Nephron (organoid): ENCODE measurements at regions not wholly inside any gene's neighbourhood (a gene's known extent, or its start where the extent isn't known, plus 50 kb on each side); places are given as distances from the start of the nearest gene placed in this dataset.

Experiments used
- H3K27ac Mint-ChIP-seq, 3 experiments: 2 replicates each; pipeline ENCODE4 v1.8.0; 2020; ENCODE audit warnings: mixed read lengths in 3 of 3, mild to moderate bottlenecking in 2 of 3, moderate library complexity in 1 of 3
- H3K27me3 Mint-ChIP-seq: 2 replicates; pipeline ENCODE4 v1.8.0; 2021; ENCODE audit warnings: low read depth, mild to moderate bottlenecking, moderate library complexity, mixed read lengths
- H3K36me3 Mint-ChIP-seq: 2 replicates; pipeline ENCODE4 v1.8.0; 2020; ENCODE audit warnings: low read depth, mixed read lengths
- H3K4me1 Mint-ChIP-seq: 2 replicates; pipeline ENCODE4 v1.8.0; 2020; ENCODE audit warnings: mixed read lengths
- H3K4me3 Mint-ChIP-seq, 3 experiments: 2 replicates each; pipeline ENCODE4 v1.8.0; 2020; ENCODE audit warnings: mild to moderate bottlenecking in 3 of 3, mixed read lengths in 3 of 3, moderate library complexity in 2 of 3
- H3K9me3 Mint-ChIP-seq: 2 replicates; pipeline ENCODE4 v1.8.0; 2020; ENCODE audit warnings: mixed read lengths
- TF ChIP-seq, protein P1 (sequence below), 3 experiments: fragments of 200-600 bp; sonication (generic); IDR thresholded peaks; one replicate each; pipeline ENCODE4 v1.5.0; 2021; ENCODE audit warnings: antibody characterized with exemption in 3 of 3; ENCODE audit not compliant: unreplicated experiment in 3 of 3

- Mint-ChIP-seq H3K27ac (no peak overlapping the region), H3K36me3 (no peaks in the 10 kb centered on the region), H3K4me1 (no peaks in the 10 kb centered on the region), H3K27me3 (no peaks in the 10 kb centered on the region), H3K9me3 (peaks cover 2% of the 10 kb centered on the region), H3K4me3 (no peak overlapping the region)
- TF ChIP-seq, protein P1, sequence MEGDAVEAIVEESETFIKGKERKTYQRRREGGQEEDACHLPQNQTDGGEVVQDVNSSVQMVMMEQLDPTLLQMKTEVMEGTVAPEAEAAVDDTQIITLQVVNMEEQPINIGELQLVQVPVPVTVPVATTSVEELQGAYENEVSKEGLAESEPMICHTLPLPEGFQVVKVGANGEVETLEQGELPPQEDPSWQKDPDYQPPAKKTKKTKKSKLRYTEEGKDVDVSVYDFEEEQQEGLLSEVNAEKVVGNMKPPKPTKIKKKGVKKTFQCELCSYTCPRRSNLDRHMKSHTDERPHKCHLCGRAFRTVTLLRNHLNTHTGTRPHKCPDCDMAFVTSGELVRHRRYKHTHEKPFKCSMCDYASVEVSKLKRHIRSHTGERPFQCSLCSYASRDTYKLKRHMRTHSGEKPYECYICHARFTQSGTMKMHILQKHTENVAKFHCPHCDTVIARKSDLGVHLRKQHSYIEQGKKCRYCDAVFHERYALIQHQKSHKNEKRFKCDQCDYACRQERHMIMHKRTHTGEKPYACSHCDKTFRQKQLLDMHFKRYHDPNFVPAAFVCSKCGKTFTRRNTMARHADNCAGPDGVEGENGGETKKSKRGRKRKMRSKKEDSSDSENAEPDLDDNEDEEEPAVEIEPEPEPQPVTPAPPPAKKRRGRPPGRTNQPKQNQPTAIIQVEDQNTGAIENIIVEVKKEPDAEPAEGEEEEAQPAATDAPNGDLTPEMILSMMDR (IDR thresholded peaks at IDR 0.05; ENCODE audit: unreplicated experiment in 3 of 3), result no peak
Measured at GRCh38 chr4:30385650-30386049, 334.5 kb upstream of the PCDH7 start.

DNA sequence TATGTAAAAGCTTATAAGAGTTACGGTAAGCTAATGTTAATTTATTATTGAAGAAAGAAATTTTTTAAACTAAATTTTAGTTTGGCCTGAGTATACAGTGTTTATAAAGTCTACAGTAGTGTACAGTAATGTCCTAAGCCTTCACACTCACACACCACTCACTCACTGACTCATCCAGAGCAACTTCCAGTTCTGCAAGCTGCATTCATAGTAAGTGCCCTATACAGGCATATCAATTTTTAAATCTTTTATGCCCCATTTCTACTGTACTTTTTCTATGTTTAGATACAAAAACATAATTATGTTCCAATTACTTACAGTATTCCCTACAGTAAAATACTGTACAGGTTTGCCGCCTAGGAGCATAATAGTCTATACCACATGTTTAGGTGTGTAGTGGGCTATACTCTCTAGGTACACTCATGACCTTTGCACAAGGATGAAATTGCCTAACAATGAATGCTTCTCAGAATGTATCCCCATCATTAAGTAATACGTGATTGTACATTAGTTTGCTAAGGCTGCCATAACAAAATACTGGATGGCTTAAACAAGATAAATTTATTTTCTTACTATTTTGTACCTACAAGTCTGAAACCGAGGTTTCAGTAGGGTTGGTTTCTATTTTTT is 333.8 kb upstream of the PCDH7 start:
- H3K4me1 Mint-ChIP-seq, result no peaks in the 10 kb centered on the region

GRCh38 chr4:30395902-30396301 is 324.3 kb upstream of the PCDH7 start:
- Mint-ChIP-seq H3K4me1 (peaks cover 12% of the 10 kb centered on the region), H3K27ac (no peak overlapping the region), H3K36me3 (no peaks in the 10 kb centered on the region), H3K4me3 (no peak overlapping the region), H3K9me3 (peaks cover 9% of the 10 kb centered on the region), H3K27me3 (no peaks in the 10 kb centered on the region)
- TF ChIP-seq, protein P1 (IDR thresholded peaks at IDR 0.05; ENCODE audit: unreplicated experiment in 3 of 3), result no peak

More for the DNA sequence above, 333.8 kb upstream of the PCDH7 start:
- TF ChIP-seq, protein P1 (IDR thresholded peaks at IDR 0.05; ENCODE audit: unreplicated experiment in 3 of 3), result no peak
- no peaks in the 10 kb centered on the region for H3K27me3 Mint-ChIP-seq
- peaks cover 4% of the 10 kb centered on the region for H3K9me3 Mint-ChIP-seq
- no peak overlapping the region for H3K27ac Mint-ChIP-seq
- H3K4me3 Mint-ChIP-seq, result no peak overlapping the region
- H3K36me3 Mint-ChIP-seq, result no peaks in the 10 kb centered on the region

DNA sequence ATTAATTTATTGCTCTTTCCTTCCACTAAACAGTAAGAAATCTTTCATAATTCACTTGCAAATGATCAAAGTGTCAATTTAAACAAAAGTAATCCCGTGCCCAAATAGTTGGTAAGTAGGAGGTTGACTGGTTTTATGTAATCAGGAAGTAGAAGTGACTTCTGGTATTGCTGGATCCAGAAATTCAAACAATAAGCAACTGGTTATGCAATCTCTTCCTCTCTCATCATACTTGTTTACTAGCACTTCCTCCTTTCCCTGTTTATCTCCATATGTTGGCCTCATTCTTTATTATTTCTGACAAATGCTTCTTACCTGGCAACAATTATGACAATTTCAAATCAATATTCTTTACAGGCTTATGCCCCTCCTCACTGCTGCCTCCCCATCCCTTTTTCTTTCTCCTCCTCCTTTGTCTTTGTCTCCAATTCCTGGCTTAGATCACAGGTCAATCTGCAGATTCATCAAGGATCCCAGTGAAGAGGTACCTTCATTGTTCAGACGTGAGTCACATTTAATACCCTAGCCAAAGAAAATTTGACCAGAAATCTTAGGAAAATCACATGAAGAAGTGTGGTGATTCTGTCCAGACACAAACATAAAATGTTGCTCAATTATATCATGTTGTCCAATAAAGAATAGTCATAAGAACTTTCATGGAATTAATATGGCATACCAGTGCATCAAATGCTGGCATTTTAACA is 323.2 kb upstream of the PCDH7 start:
- Mint-ChIP-seq H3K27me3 (no peaks in the 10 kb centered on the region), H3K27ac (no peak overlapping the region), H3K4me3 (no peak overlapping the region), H3K36me3 (no peaks in the 10 kb centered on the region), H3K4me1 (peaks cover 12% of the 10 kb centered on the region), H3K9me3 (peaks cover 6% of the 10 kb centered on the region)
- TF ChIP-seq, protein P1 (IDR thresholded peaks at IDR 0.05; ENCODE audit: unreplicated experiment in 3 of 3), result no peak

GRCh38 chr4:30399476-30399875 is 320.7 kb upstream of the PCDH7 start:
- Mint-ChIP-seq H3K27ac (no peak overlapping the region), H3K4me3 (no peak overlapping the region), H3K36me3 (no peaks in the 10 kb centered on the region), H3K4me1 (peaks cover 12% of the 10 kb centered on the region), H3K9me3 (peaks cover 6% of the 10 kb centered on the region), H3K27me3 (no peaks in the 10 kb centered on the region)
- TF ChIP-seq, protein P1 (IDR thresholded peaks at IDR 0.05; ENCODE audit: unreplicated experiment in 3 of 3), result no peak

DNA sequence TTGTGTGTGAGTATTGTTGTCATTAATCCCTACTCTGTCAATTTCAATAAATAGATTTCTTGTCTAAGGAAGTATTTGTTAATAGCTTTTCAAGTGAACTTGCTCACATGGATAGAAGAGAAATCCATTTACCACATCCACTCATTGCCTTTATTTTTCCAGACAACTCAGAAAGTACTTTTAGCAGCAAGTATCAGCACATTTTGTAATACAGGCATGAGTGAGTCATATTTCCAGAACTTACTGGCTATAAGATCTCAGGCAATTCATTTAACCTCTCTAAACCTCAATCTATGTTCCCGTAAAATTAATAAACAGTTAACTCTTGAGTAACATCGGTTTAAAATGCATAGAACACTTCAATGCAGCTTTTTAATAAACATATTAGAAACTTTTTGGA is 317.9 kb upstream of the PCDH7 start:
- Mint-ChIP-seq H3K9me3 (peaks cover 13% of the 10 kb centered on the region), H3K4me1 (peaks cover 7% of the 10 kb centered on the region), H3K27ac (no peak overlapping the region), H3K36me3 (no peaks in the 10 kb centered on the region), H3K27me3 (peaks cover 1% of the 10 kb centered on the region), H3K4me3 (no peak overlapping the region)
- TF ChIP-seq, protein P1 (IDR thresholded peaks at IDR 0.05; ENCODE audit: unreplicated experiment in 3 of 3), result no peak
